Ishikawa (cell line): ENCODE measurements at regions not wholly inside any gene's neighbourhood (a gene's known extent, or its start where the extent isn't known, plus 50 kb on each side); places are given as distances from the start of the nearest gene placed in this dataset.
A peak's percentile ranks its signal among the peaks of the same experiment; 100 is the strongest.

Experiments used
- CEBPB ChIP-seq: IDR thresholded peaks from 2 replicates; pipeline ENCODE4 v1.6.1; 2012
- CREB1 ChIP-seq: IDR thresholded peaks from 2 replicates; pipeline ENCODE4 v1.6.1; 2012; ENCODE audit warnings: low read depth
- EGR1 ChIP-seq: IDR thresholded peaks from 2 replicates; pipeline ENCODE4 v1.6.1; 2012
- EP300 ChIP-seq: IDR thresholded peaks from 2 replicates; pipeline ENCODE4 v1.6.1; 2012; ENCODE audit warnings: borderline replicate concordance
- FOXM1 ChIP-seq: IDR thresholded peaks from 2 replicates; pipeline ENCODE4 v1.6.1; 2012; ENCODE audit warnings: low read depth, borderline replicate concordance
- MAX ChIP-seq: IDR thresholded peaks from 2 replicates; pipeline ENCODE4 v1.6.1; 2012
- NFIC ChIP-seq: IDR thresholded peaks from 2 replicates; pipeline ENCODE4 v1.6.1; 2012
- RAD21 ChIP-seq: IDR thresholded peaks from 2 replicates; pipeline ENCODE4 v1.6.1; 2012; ENCODE audit warnings: low read depth
- REST ChIP-seq: IDR thresholded peaks from 2 replicates; pipeline ENCODE4 v1.6.1; 2012; ENCODE audit warnings: low read depth, mild to moderate bottlenecking
- TAF1 ChIP-seq: IDR thresholded peaks from 2 replicates; pipeline ENCODE4 v1.6.1; 2012; ENCODE audit warnings: low read depth, mild to moderate bottlenecking
- TCF12 ChIP-seq: IDR thresholded peaks from 2 replicates; pipeline ENCODE4 v1.6.1; 2012; ENCODE audit warnings: low read depth
- TEAD4 ChIP-seq: IDR thresholded peaks from 2 replicates; pipeline ENCODE4 v1.6.1; 2012
- USF1 ChIP-seq: IDR thresholded peaks from 2 replicates; pipeline ENCODE4 v1.6.1; 2012
- YY1 ChIP-seq: IDR thresholded peaks from 2 replicates; pipeline ENCODE4 v1.6.1; 2012; ENCODE audit warnings: low read depth
- ZBTB7A ChIP-seq: IDR thresholded peaks from 2 replicates; pipeline ENCODE4 v1.6.1; 2012; ENCODE audit warnings: low read depth

GRCh38 chr12:86735851-86736250, 479.7 kb upstream of the MGAT4C start:
- TF ChIP-seq CREB1, result no peak
- no peak for TF ChIP-seq TCF12
- no peak for TF ChIP-seq EP300
- no peak for TF ChIP-seq YY1
- no peak for TF ChIP-seq CEBPB
- no peak for TF ChIP-seq EGR1
- TF ChIP-seq TEAD4, result no peak
- no peak for TF ChIP-seq MAX
- no peak for TF ChIP-seq REST
- TF ChIP-seq ZBTB7A, result no peak
- TF ChIP-seq FOXM1, result no peak
- no peak for TF ChIP-seq TAF1
- no peak for TF ChIP-seq RAD21
- TF ChIP-seq USF1, result no peak

- no peak for TF ChIP-seq RAD21
- TF ChIP-seq CREB1, result no peak
- TF ChIP-seq USF1, result no peak
- no peak for TF ChIP-seq REST
- TF ChIP-seq TEAD4, result no peak
- TF ChIP-seq EGR1, result no peak
- no peak for TF ChIP-seq FOXM1
- no peak for TF ChIP-seq CEBPB
- TF ChIP-seq NFIC, result no peak
- TF ChIP-seq TAF1, result no peak
- no peak for TF ChIP-seq YY1
- TF ChIP-seq TCF12, result no peak
- TF ChIP-seq ZBTB7A, result no peak
- TF ChIP-seq EP300, result no peak
- TF ChIP-seq MAX, result no peak
Observed at GRCh38 chr12:86735072-86735471, 478.9 kb upstream of the MGAT4C start.

GRCh38 chr12:86730233-86730632, 474.0 kb upstream of the MGAT4C start:
- no peak for TF ChIP-seq EP300
- TF ChIP-seq NFIC, result no peak
- TF ChIP-seq EGR1, result no peak
- TF ChIP-seq YY1, result no peak
- TF ChIP-seq TEAD4, result no peak
- TF ChIP-seq TCF12, result no peak

GRCh38 chr12:86729739-86730138, 473.5 kb upstream of the MGAT4C start:
- TF ChIP-seq TCF12 (no peak), FOXM1 (no peak), CREB1 (no peak), ZBTB7A (no peak), YY1 (no peak), TEAD4 (no peak)

GRCh38 chr12:86727160-86727559, 471.0 kb upstream of the MGAT4C start:
- TF ChIP-seq NFIC, result peak; percentile 70; the same call in 1 of the 2 replicates
- TF ChIP-seq TCF12, result no peak

- TF ChIP-seq RAD21 (no peak), MAX (no peak), ZBTB7A (no peak), EGR1 (no peak), NFIC (no peak), CEBPB (no peak), FOXM1 (no peak), EP300 (no peak), TAF1 (no peak), TCF12 (no peak), YY1 (no peak), USF1 (no peak), TEAD4 (no peak)
Observed at GRCh38 chr12:86724716-86725115, 468.5 kb upstream of the MGAT4C start.
